Right cardiac atrium (tissue), 5 donors: ENCODE measurements at regions not wholly inside any gene's neighbourhood (a gene's known extent, or its start where the extent isn't known, plus 50 kb on each side); places are given as distances from the start of the nearest gene placed in this dataset.

Experiments used
- ATAC-seq, 2 donors: fragments of 200-7000 bp; cut with Tn5 transposase; one replicate each; pipeline versions ENCODE4 v1.8.0 to v1.9.1; 2020; ENCODE audit warnings: moderate library complexity in 2 of 2, mild to moderate bottlenecking in 1 of 2
- DNase-seq, 3 donors: peaks; one replicate each; pipeline ENCODE4 v3.0.0-alpha.2; 2020
- H3K27ac ChIP-seq: one replicate; pipeline ENCODE4 v1.5.1; 2013; ENCODE audit warnings: mild to moderate bottlenecking, low read length, control low read depth, moderate library complexity
- H3K27me3 ChIP-seq: one replicate; pipeline ENCODE4 v1.6.1; 2013; ENCODE audit not compliant: control insufficient read depth, insufficient read depth
- H3K4me1 ChIP-seq: one replicate; pipeline ENCODE4 v1.6.1; 2013; ENCODE audit warnings: low read length; ENCODE audit not compliant: control insufficient read depth, insufficient read depth
- H3K4me3 ChIP-seq: one replicate; pipeline ENCODE4 v1.5.1; 2013; ENCODE audit warnings: low read length, control low read depth
- H3K9me3 ChIP-seq: one replicate; pipeline ENCODE4 v1.6.1; 2013; ENCODE audit warnings: low read length; ENCODE audit not compliant: control insufficient read depth
- WGBS: extraction: QIAGEN DNeasy Blood & Tissue Kit; methylation state at CpG from one replicate; pipeline ENCODE4 v1.1.7; 2013; 5-methylcytosine and 5-hydroxymethylcytosine counted together
- intact Hi-C, 4 donors: fragments of 100-400 bp; cut with DNase I; formaldehyde crosslinking; loops; one replicate each; pipeline versions ENCODE4 v1.11.0 to v1.14.0; 2022 to 2023
- donor health status: healthy with polysubstance abuse.
- donor health status: DM: no; HTN: yes; CAD: no.
- donor health status: DM: no; HTN: no; CAD: no.
- donor health status: DM: no; HTN: yes; CAD: no; lungs with severe emphysema.
- donor health status: DM: yes; HTN: yes; CAD: no.

GRCh38 chr11:13118650-13119049 lies 109.5 kb downstream of the RASSF10 start:
- no peaks in the 10 kb centered on the region for H3K9me3 ChIP-seq
- H3K4me1 ChIP-seq: no peaks in the 10 kb centered on the region
- intact Hi-C loops: no loop called here
- no peak overlapping the region for H3K27ac ChIP-seq
- no peaks in the 10 kb centered on the region for H3K27me3 ChIP-seq
- DNase-seq (no peak), ATAC-seq (no peak)
- H3K4me3 ChIP-seq: no peak overlapping the region
- WGBS: 97% methylated on average over 3 of the region's 3 CpGs

GRCh38 chr11:13119361-13119760 lies 110.2 kb downstream of the RASSF10 start:
- no peaks in the 10 kb centered on the region for H3K27me3 ChIP-seq
- H3K9me3 ChIP-seq: no peaks in the 10 kb centered on the region
- WGBS: 95% methylated on average over 2 of the region's 2 CpGs
- DNase-seq (no peak), ATAC-seq (no peak)
- no peak overlapping the region for H3K27ac ChIP-seq
- H3K4me1 ChIP-seq: no peaks in the 10 kb centered on the region
- intact Hi-C loops: no loop called here
- H3K4me3 ChIP-seq: no peak overlapping the region

- ATAC-seq (no peak), DNase-seq (no peak)
- no peak overlapping the region for H3K4me3 ChIP-seq
- intact Hi-C loops: no loop called here
- no peaks in the 10 kb centered on the region for H3K4me1 ChIP-seq
- no peaks in the 10 kb centered on the region for H3K9me3 ChIP-seq
- no peaks in the 10 kb centered on the region for H3K27me3 ChIP-seq
- H3K27ac ChIP-seq: no peak overlapping the region
- WGBS: 80% methylated on average over 1 of the region's 1 CpG
Measured at GRCh38 chr11:13119941-13120520, 110.9 kb downstream of the RASSF10 start.

GRCh38 chr11:13120691-13121090 lies 111.6 kb downstream of the RASSF10 start:
- Histone ChIP-seq H3K27ac (no peak overlapping the region), H3K4me3 (no peak overlapping the region), H3K9me3 (no peaks in the 10 kb centered on the region), H3K4me1 (no peaks in the 10 kb centered on the region), H3K27me3 (no peaks in the 10 kb centered on the region)
- ATAC-seq (no peak), DNase-seq (no peak)
- intact Hi-C loops: no loop called here
- WGBS: 58% methylated on average over 3 of the region's 3 CpGs

- H3K27me3 ChIP-seq: no peaks in the 10 kb centered on the region
- H3K4me3 ChIP-seq: no peak overlapping the region
- H3K4me1 ChIP-seq: no peaks in the 10 kb centered on the region
- intact Hi-C loops: no loop called here
- H3K9me3 ChIP-seq: no peaks in the 10 kb centered on the region
- 78% methylated on average over 7 of the region's 7 CpGs for WGBS
- DNase-seq: no peak
- no peak for ATAC-seq
- H3K27ac ChIP-seq: no peak overlapping the region
Measured at GRCh38 chr11:13126430-13126829, 117.3 kb downstream of the RASSF10 start.

- WGBS: 84% methylated on average over 2 of the region's 2 CpGs
- Histone ChIP-seq H3K4me1 (no peaks in the 10 kb centered on the region), H3K9me3 (no peaks in the 10 kb centered on the region), H3K27me3 (no peaks in the 10 kb centered on the region), H3K27ac (no peak overlapping the region), H3K4me3 (no peak overlapping the region)
- DNase-seq (no peak), ATAC-seq (no peak)
- intact Hi-C loops: no loop called here
Measured at GRCh38 chr11:13127161-13127560, 118.0 kb downstream of the RASSF10 start.

GRCh38 chr11:13128354-13128753 lies 119.2 kb downstream of the RASSF10 start:
- Histone ChIP-seq H3K27ac (no peak overlapping the region), H3K9me3 (no peaks in the 10 kb centered on the region), H3K27me3 (no peaks in the 10 kb centered on the region), H3K4me3 (no peak overlapping the region), H3K4me1 (no peaks in the 10 kb centered on the region)
- DNase-seq (no peak), ATAC-seq (no peak)
- 89% methylated on average over 4 of the region's 4 CpGs for WGBS
- intact Hi-C loops: no loop called here

GRCh38 chr11:13134066-13134465 lies 125.0 kb downstream of the RASSF10 start:
- H3K4me1 ChIP-seq: peaks cover 2% of the 10 kb centered on the region
- 81% methylated on average over 3 of the region's 3 CpGs for WGBS
- no peak for ATAC-seq

GRCh38 chr11:13134886-13135285 lies 125.8 kb downstream of the RASSF10 start:
- Histone ChIP-seq H3K9me3 (no peaks in the 10 kb centered on the region), H3K4me1 (peaks cover 2% of the 10 kb centered on the region), H3K27ac (no peak overlapping the region), H3K27me3 (no peaks in the 10 kb centered on the region), H3K4me3 (no peak overlapping the region)
- ATAC-seq (no peak), DNase-seq (no peak)
- WGBS: 84% methylated on average over 2 of the region's 2 CpGs
- intact Hi-C loops: no loop called here

More at GRCh38 chr11:13134066-13134465, 125.0 kb downstream of the RASSF10 start:
- Histone ChIP-seq H3K27ac (no peak overlapping the region), H3K4me3 (no peak overlapping the region), H3K27me3 (no peaks in the 10 kb centered on the region), H3K9me3 (no peaks in the 10 kb centered on the region)
- intact Hi-C loops: no loop called here
- DNase-seq: no peak

- peaks cover 2% of the 10 kb centered on the region for H3K4me1 ChIP-seq
- H3K9me3 ChIP-seq: no peaks in the 10 kb centered on the region
- no peak for DNase-seq
- no peaks in the 10 kb centered on the region for H3K27me3 ChIP-seq
- ATAC-seq: peak; percentile 56 to 73
- WGBS: 23% methylated on average over 3 of the region's 3 CpGs
- intact Hi-C loops: no loop called here
- H3K4me3 ChIP-seq: no peak overlapping the region
- no peak overlapping the region for H3K27ac ChIP-seq
Measured at GRCh38 chr11:13135385-13136271, 126.5 kb downstream of the RASSF10 start.

GRCh38 chr11:13136272-13136596 lies 127.1 kb downstream of the RASSF10 start:
- ATAC-seq (no peak), DNase-seq (no peak)
- WGBS: 91% methylated on average over 2 of the region's 2 CpGs
- no peaks in the 10 kb centered on the region for H3K9me3 ChIP-seq
- intact Hi-C loops: no loop called here
- no peaks in the 10 kb centered on the region for H3K27me3 ChIP-seq
- no peak overlapping the region for H3K27ac ChIP-seq
- H3K4me1 ChIP-seq: peaks cover 2% of the 10 kb centered on the region
- no peak overlapping the region for H3K4me3 ChIP-seq
